ENCODE measurements at regions not wholly inside any gene's neighbourhood (a gene's known extent, or its start where the extent isn't known, plus 50 kb on each side); places are given as distances from the start of the nearest gene placed in this dataset.
"Not testable (repeated sequence)": the region's sequence is repeated elsewhere in the genome, so short reads cannot be mapped to it uniquely, and the experiment has no call there.

DNA sequence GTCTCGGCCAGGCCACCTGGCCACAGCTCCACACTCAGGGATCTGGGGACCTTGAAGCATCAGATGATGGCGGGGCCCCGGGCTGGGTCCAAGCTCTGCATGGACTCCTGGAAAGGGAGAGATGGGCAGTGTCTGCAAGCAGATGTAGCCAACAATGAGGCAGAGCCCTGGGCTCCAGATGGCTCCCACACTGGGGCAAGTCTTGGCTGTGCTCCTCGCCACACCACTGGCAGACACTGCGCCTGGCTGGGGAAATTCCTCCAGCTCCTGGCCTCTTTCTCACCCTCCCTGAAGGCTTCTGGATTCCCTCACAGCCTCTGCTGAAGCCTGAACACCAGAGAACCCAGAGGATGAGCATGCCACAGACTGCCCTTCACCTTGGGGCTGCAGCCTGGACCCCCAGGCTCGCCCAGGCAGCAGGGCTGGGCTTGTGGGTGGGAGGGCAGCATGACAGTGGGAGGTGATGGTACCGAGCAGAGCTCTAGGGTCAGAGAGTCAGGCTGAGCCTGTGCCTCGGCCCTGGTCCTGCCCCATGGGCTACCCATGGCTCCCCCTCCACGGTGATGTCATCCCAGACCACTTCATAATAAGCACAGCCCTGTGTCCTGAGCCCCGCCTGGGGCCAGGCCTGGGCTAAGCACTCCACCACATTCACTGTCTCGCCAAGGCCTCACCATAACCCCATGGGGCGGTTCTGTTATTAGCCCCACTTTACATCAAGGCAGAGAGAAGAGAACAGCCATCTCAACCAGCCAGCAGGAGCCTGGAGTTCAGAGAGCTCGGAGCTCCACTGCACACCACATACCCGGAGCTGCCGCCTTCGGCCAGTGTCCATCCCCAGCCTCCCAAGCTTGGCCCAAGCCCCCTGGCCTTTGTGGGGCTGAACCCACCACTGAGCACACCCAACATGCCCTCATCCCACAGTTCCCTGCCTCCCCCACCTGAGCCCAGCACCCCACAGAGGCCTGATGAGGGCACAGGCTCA, 62.2 kb upstream of the ADAMTS2 start:
- DNase-seq, result no peak

DNA sequence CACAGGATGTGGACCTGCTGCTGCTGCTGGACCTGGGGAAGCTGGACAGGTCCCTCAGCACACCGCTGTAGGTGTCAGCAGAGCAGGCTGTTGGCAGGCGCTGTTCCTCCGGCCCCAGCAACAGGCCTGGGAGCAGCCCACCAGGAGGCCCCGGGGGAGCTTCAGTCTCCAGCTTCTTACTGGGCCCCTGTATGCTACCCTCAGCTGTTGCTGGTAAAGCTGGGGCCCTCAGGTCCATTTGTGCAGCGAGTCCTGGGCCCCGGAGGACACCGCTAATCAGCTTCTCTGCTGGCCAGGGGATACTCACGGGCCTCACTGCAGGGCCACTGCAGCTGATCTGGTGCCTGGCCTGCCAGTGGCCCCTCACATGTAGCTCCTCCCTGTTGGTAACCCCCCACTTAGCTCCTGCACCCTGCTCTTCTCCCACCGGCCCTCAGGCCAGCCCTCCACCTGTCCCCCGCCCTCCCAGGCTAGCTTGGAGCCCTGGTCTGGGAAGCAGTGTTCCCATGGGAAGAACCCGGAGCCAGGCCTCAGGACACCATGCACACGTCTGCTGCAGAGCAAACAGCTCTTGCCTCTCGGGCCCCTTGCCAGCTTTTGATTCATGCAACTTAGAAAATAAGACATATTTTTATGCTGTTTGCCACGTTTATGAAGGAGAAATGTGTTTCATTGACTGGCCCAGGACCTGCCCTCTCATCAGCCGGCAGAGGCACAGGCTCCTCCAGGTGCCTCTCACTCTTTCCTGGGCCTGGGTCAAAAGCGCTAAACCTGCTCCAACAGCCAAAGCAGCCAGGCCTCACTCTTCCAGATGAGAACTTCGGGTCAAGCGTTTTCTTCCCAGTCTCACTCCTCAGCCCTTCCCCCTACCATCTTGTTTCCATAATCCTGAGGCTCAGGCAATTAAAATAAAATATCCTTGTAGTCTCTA, 61.0 kb upstream of the ADAMTS2 start:
- DNase-seq, result no peak

DNA sequence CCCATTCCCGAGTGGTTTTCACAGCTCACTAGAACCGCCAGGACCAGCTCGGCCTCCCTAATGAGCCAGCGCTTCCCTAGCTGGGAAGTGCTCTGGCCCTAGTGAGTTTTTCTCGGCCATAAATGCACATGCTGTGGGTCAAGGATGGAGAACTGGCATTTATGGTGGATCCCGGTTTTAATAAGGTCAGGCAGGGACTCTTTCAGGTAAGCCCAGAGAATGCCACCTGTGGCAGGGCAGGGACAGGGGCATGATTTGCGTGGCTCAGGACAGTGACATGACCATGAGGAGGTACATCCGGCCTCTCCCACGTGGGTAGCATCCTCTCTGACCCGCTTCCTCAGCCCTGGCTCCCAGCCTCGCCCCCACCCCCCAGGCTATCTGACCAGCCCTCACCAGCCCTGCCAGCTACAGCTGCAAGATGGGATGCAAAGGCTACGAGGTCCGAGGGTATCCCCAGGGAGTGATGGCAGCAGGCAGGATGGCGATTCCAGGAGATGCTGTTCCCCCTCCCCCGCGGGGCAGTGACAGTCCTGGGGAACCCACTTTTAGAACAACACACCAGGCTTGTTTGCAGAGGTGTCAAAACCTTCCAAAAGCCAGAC, 60.3 kb upstream of the ADAMTS2 start:
- DNase-seq, result no peak

DNA sequence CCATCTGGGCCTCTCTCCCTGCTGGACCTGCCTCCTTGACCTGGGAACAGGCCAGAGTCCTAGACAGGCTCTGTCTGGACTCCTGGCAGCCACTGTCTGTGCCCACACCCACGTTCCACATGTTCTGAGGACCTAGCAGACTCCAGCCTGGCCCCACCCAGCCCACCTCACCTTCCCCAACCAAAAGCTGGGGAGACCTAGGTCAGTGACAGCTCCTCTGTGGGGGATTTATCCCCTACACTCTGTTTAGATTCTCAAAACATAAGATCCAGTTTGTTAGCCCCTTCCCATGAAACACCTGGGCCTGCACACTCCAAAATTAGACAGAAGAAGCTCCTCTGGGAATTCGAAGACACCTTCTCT, 59.8 kb upstream of the ADAMTS2 start:
- DNase-seq, result no peak

DNA sequence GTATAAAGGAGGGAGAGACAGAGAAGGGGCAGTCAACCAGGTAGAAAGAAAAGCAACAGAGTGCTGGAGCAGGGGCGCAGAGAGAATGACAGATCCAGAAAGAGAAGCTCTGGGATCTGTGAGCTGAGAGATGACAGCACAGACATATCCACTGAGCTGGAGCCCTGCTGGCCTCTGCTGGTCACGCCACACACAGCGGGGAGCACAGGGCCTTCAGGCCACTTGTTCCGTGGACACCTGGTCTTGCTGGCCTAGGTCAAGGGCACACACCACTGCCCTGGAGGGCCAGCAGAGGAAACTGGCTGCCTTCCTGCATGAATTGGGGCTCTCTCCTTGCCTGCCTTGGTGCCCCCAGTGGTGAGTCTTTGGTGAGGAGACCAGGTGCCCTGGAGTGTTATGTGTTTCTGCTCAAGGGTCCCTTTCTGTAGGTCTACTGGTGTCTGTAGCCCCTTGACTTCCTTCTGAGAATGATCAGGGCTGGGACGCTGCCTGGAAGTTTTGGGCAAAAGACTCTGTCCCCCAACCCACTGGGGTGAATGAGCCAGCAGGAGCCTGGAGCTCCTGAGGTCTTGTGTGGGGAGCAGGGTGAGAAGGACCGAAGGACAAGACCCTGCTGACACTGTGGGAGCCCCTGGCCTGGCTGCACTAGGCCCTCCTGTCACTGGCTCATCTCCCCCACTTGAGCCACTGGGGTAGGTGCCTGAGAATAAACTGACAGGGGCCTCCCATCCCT, 59.2 kb upstream of the ADAMTS2 start:
- DNase-seq, result no peak

DNA sequence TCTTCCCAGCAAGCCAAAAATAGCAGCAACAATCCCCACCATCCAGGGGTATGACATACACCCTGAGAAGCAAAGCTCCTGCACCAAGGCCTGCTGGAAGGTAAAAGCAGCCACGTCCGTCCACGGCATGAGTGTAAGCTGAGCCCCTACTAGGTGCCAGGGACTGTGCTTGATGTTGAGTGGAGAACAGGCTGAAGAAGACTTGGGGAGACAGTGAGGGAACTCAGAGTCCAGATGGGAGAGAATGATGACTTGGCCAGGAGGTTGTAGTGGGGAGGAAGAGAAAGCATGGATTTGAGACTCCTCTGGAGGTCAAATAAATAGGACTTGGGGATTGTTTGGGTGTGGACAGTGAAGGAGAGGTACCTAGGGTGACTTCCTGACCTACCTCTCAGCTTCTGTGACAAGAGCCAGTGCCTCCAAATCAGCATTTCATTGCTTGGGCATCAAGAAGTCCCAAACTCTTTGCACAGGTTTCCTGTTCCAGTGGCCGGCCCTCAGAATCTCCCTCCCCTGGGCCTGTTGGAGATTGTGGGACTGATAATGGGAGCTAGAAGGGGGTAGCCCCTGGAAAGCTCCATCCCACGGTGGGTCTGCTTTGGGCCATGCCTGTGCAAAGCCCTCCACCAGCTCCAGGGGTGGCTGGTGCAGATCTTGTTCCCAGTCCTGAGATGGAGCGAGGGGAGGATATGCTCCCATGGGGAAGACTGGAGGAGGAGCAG, 58.3 kb upstream of the ADAMTS2 start:
- DNase-seq, result no peak

DNA sequence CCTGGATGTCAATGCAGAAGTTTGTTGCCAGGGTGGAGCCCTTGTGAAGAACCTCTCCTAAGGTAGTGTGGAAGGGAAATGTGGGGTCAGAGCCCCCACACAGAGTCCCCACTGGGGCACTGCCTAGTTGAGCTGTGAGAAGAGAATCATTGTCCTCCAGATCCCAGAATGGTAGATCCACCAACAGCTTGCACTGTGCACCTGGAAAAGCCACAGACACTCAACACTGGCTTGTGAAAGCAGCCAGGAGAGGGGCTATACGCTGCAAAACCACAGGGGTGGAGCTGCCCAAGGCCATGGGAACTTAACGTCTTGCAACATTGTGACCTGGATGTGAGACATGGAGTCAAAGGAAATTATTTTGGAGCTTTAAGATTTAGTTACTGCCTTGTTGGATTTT, 55.2 kb upstream of the ADAMTS2 start:
- not testable (repeated sequence) for DNase-seq

DNA sequence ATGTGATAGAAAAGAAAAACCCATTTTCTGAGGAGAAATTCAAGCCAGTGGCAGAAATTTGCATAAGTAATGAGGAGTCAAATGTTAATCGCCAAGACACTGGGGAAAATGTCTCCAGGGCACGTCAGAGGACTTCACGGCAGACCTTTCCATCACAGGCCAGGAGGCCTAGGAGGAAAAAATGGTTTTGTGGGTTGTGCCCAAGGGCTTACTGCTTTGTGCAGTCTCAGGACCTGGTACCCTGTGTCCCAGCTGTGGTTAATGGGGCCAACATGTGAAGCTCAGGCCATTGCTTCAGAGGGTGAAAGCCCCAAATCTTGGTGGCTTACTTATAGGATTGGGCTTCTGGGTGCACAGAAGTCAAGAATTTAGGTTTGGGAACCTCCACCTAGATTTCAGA, 54.8 kb upstream of the ADAMTS2 start:
- DNase-seq, result no peak

DNA sequence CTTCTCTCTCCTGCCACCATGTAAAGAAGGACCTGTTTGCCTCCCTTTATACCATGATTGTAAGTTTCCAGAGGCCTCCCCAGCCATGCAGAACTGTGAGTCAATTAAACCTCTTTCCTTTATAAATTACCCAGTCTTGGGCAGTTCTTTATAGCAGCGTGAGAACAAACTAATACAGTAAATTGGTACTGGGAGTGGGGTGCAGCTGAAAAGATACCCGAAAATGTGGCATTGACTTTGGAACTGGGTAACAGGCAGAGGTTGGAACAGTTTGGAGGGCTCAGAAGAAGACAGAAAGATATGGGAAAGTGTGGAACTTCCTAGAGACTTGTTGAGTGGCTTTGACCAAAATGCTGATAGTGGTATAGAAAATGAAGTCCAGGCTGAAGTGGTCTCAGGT, 54.1 kb upstream of the ADAMTS2 start:
- not testable (repeated sequence) for DNase-seq

DNA sequence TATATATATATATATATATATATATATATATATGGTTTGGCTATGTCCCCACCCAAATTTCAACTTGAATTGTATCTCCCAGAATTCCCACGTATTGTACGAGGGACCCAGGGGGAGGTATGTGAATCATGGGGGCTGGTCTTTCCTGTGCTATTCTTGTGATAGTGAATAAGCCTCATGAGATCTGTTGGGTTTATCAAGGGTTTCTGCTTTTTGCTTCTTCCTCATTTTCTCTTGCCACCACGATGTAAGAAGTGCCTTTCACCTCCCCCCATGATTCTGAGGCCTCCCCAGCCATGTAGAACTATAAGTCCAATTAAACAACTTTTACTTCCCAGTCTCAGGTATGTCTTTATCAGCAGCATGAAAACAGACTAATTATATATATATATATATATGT, 52.3 kb upstream of the ADAMTS2 start:
- DNase-seq, result no peak

Data from dermis blood vessel endothelial cell (primary cell).